ENCODE measurements at regions not wholly inside any gene's neighbourhood (a gene's known extent, or its start where the extent isn't known, plus 50 kb on each side); places are given as distances from the start of the nearest gene placed in this dataset.
A peak's percentile ranks its signal among the peaks of the same experiment; 100 is the strongest.

GRCh38 chr2:173434762-173435569, 80.3 kb downstream of the CDCA7 start:
- Mint-ChIP-seq H3K27me3 (ENCODE audit: unreplicated experiment) (peaks cover 3% of the 10 kb centered on the region), H3K4me3 (ENCODE audit: unreplicated experiment) (no peak overlapping the region), H3K4me1 (ENCODE audit: unreplicated experiment) (peaks cover 14% of the 10 kb centered on the region), H3K27ac (ENCODE audit: unreplicated experiment) (no peak overlapping the region), H3K36me3 (ENCODE audit: low read depth, unreplicated experiment) (no peaks in the 10 kb centered on the region), H3K9me3 (ENCODE audit: unreplicated experiment) (no peaks in the 10 kb centered on the region)
- DNase-seq (ENCODE audit: low spot score), result no peak
- TF ChIP-seq CTCF (IDR thresholded peaks at IDR 0.05; ENCODE audit: unreplicated experiment), result no peak

- no peak overlapping the region for H3K4me3 Mint-ChIP-seq (ENCODE audit: unreplicated experiment)
- no peaks in the 10 kb centered on the region for H3K36me3 Mint-ChIP-seq (ENCODE audit: low read depth, unreplicated experiment)
- peak overlapping the region; percentile 70 for H3K27ac Mint-ChIP-seq (ENCODE audit: unreplicated experiment)
- H3K9me3 Mint-ChIP-seq (ENCODE audit: unreplicated experiment), result no peaks in the 10 kb centered on the region
- peaks cover 14% of the 10 kb centered on the region for H3K4me1 Mint-ChIP-seq (ENCODE audit: unreplicated experiment)
- no peak for DNase-seq (ENCODE audit: low spot score)
- H3K27me3 Mint-ChIP-seq (ENCODE audit: unreplicated experiment), result no peaks in the 10 kb centered on the region
- TF ChIP-seq CTCF (IDR thresholded peaks at IDR 0.05; ENCODE audit: unreplicated experiment), result no peak
These were observed 80.9 kb downstream of the CDCA7 start for GRCh38 chr2:173435574-173435973.

- TF ChIP-seq CTCF (IDR thresholded peaks at IDR 0.05; ENCODE audit: unreplicated experiment), result no peak
- Mint-ChIP-seq H3K4me1 (ENCODE audit: unreplicated experiment) (peaks cover 14% of the 10 kb centered on the region), H3K36me3 (ENCODE audit: low read depth, unreplicated experiment) (no peaks in the 10 kb centered on the region), H3K27me3 (ENCODE audit: unreplicated experiment) (no peaks in the 10 kb centered on the region), H3K4me3 (ENCODE audit: unreplicated experiment) (no peak overlapping the region), H3K27ac (ENCODE audit: unreplicated experiment) (peak overlapping the region; percentile 70), H3K9me3 (ENCODE audit: unreplicated experiment) (no peaks in the 10 kb centered on the region)
- DNase-seq (ENCODE audit: low spot score), result no peak
These were observed 81.4 kb downstream of the CDCA7 start for GRCh38 chr2:173436088-173436487.

- Mint-ChIP-seq H3K27me3 (ENCODE audit: unreplicated experiment) (no peaks in the 10 kb centered on the region), H3K36me3 (ENCODE audit: low read depth, unreplicated experiment) (no peaks in the 10 kb centered on the region), H3K9me3 (ENCODE audit: unreplicated experiment) (no peaks in the 10 kb centered on the region), H3K4me3 (ENCODE audit: unreplicated experiment) (no peak overlapping the region), H3K27ac (ENCODE audit: unreplicated experiment) (no peak overlapping the region), H3K4me1 (ENCODE audit: unreplicated experiment) (peaks cover 2% of the 10 kb centered on the region)
- no peak for DNase-seq (ENCODE audit: low spot score)
- no peak for TF ChIP-seq CTCF (IDR thresholded peaks at IDR 0.05; ENCODE audit: unreplicated experiment)
These were observed 86.5 kb downstream of the CDCA7 start for GRCh38 chr2:173441222-173441621.

- no peak for DNase-seq (ENCODE audit: low spot score)
- no peaks in the 10 kb centered on the region for H3K27me3 Mint-ChIP-seq (ENCODE audit: unreplicated experiment)
- no peak overlapping the region for H3K27ac Mint-ChIP-seq (ENCODE audit: unreplicated experiment)
- H3K9me3 Mint-ChIP-seq (ENCODE audit: unreplicated experiment), result no peaks in the 10 kb centered on the region
- no peak for TF ChIP-seq CTCF (IDR thresholded peaks at IDR 0.05; ENCODE audit: unreplicated experiment)
- no peaks in the 10 kb centered on the region for H3K36me3 Mint-ChIP-seq (ENCODE audit: low read depth, unreplicated experiment)
- no peak overlapping the region for H3K4me3 Mint-ChIP-seq (ENCODE audit: unreplicated experiment)
- H3K4me1 Mint-ChIP-seq (ENCODE audit: unreplicated experiment), result no peaks in the 10 kb centered on the region
These were observed 87.9 kb downstream of the CDCA7 start for GRCh38 chr2:173442542-173442941.

All from endothelial cell (in vitro differentiated cells).